KBM-7 (cell line): ENCODE measurements at regions not wholly inside any gene's neighbourhood (a gene's known extent, or its start where the extent isn't known, plus 50 kb on each side); places are given as distances from the start of the nearest gene placed in this dataset.

Source experiments
- DNase-seq: peaks from one replicate; pipeline ENCODE4 v3.0.0-alpha.2; 2015
- in situ Hi-C: fragments of 300-500 bp; cut with MboI; formaldehyde crosslinking; loops from 2 replicates; pipeline ENCODE4 v1.14.3; 2020; ENCODE audit warnings: low sequenced_read_pairs, low pct_unique_long_range_greater_than_20kb, mixed read lengths

DNA sequence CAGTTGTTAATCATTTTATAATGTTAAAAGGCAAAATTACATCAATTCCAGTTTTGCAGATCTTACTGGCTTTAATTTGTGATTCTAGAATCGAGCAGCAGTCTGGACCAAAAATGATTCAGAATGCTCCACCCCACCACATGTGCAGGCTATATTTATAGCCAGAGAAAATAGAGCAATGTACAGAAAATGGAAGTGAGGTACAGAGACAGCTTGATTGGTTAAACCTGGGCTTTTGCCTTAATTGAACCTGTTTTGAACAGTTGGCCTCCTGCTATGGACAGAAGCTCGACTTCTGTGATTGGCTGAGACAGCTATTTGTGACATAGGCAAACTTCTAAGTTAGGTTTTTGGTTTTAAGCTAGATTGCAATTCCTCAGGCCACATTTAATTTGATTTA is 607.4 kb upstream of the MIR17HG start:
- no peak for DNase-seq
- in situ Hi-C loops, result no loop called here

DNA sequence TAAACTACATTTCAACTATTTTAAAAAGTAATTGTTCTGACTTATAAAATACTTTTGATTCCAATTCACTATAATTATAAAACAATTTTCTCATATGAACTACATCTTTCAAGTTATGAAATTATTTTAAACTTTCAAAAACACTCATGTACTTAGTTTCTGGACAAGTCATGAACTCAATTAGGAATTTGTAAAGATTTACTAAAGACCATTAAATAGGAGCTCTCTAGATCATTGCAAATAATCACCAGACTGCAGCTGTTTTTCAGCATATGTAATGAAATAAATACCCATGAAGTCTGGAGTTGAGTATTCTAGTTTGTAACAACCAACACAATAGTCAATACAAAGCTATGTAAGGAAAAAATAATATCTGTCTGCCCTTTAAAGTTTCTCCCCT is 605.1 kb upstream of the MIR17HG start:
- no peak for DNase-seq
- in situ Hi-C loops, result no loop called here

- DNase-seq, result no peak
- in situ Hi-C loops, result no loop called here
These were observed 601.3 kb upstream of the MIR17HG start for GRCh38 chr13:90746230-90746629.

DNA sequence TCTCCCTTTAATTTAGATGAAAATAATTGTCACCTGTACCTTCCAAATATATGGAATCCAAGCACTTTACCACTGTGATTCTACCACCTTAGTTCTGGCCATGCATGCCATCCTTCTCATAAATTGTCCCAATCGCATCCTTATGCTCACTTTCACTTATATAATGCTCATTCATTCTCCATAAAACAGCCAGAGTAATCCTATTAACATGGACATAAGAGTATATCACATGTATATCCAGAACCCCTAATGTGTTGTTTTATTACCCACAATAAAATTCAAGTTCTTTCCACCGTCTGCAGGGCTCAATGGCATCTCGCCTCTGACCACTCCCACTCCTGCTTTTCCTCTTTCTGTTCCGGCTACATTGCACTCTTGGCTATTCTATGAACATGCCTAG is 597.5 kb upstream of the MIR17HG start:
- no peak for DNase-seq
- in situ Hi-C loops, result no loop called here

DNA sequence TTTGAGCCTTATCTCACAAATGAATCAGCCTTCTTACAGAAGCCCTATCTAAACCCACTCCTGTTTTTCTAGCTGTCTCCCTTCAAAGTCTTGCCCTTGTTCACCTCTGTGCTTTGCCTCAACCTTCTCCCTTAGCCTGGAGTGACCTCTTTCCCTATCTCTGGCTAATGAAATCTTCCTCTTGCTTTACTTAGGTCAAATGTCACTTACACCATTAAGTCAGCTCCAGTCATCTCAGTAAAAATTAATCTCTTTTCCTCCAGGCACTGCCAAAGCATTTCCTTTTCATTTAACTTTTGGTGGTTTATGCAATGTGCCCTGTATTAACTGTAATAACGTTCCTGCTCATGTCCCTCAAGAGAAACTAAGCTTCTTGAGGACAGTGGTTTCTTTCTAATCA is 596.5 kb upstream of the MIR17HG start:
- in situ Hi-C loops, result no loop called here
- no peak for DNase-seq

- DNase-seq, result no peak
- in situ Hi-C loops, result no loop called here
These were observed 595.4 kb upstream of the MIR17HG start for GRCh38 chr13:90752070-90752469.

DNA sequence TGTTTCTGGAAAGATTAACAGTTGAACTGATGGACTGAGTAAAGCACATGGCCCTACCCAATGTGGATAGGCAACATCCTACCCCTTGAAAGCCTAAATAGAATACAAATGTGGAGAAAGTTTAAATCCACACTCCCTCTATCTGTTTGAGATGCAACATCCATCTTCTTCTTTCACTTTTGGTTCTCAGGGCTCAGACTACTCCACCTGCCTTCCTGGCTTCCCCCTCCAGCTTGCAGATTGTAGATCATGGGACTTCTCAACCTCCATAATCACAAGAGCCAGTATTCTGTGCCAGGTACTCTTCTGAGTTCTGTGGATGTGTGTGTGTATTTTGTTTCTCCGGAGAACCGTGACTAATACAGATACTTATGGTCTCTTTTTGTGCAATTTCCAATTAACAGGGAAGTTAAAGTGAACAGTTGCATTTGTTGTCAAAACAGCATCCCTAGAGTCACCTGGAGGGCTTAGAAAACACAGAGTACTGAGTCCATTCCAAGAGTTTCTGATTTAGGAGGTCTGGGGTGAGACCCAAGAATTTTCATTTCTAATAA is 590.3 kb upstream of the MIR17HG start:
- no peak for DNase-seq
- in situ Hi-C loops, result no loop called here

GRCh38 chr13:90760639-90761038 is 586.8 kb upstream of the MIR17HG start:
- in situ Hi-C loops, result no loop called here
- no peak for DNase-seq

DNA sequence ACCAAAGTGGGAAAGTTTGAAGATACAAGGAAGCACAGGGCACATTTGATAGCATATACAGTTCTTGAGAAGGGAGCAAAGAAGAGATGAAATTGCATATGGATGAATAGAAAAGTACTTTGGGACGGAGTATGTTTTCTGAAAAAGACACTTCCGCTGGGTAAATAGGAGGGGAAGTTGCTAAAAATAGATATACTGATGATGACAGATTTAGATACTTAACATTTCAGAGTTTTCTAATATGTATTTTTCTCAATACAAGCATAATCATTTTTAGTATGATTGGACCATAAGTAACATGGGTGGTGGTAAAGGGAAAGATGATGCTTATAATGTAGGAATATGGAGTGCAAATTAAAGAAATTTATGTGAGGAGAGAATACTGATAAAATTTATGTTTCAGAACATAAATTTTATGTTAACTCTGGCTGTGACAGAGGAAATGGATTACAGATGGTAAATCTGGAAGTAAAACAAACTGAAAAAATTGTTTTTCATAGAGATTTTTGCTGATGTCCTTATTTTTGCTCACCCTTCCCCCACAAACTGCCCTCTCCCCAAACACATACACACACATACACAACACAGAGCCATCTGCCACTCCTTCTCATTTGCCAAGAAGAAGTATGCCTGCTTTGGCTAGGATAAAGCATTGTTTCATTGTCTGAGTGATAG is 583.9 kb upstream of the MIR17HG start:
- in situ Hi-C loops, result no loop called here
- DNase-seq, result no peak

DNA sequence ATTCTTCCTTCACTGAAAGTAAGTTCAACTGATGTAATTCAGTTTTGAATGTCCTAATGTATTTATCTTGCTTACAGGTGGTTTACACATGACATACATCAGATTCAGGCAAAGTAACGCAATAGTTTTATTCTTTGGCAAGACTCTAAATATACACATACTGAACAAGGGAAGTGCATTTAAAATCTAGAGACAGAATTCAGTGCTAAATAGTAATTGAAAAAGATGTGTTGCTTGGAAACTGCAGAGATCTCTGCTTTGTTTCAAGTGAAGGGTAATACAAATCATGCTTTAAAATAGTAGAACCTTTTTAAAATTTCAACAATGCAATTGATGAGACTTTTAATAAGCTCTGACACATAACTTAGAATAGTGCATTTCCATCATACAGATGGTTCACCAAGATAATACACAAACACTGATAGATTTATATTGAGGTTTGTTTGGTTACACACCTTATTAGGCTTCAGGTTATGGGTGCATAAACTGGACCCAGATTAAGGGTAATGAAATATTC is 581.0 kb upstream of the MIR17HG start:
- in situ Hi-C loops, result no loop called here
- no peak for DNase-seq

- no peak for DNase-seq
- in situ Hi-C loops, result no loop called here
These were observed 579.4 kb upstream of the MIR17HG start for GRCh38 chr13:90768116-90768515.

GRCh38 chr13:90769387-90769786 is 578.1 kb upstream of the MIR17HG start:
- in situ Hi-C loops, result no loop called here
- no peak for DNase-seq

DNA sequence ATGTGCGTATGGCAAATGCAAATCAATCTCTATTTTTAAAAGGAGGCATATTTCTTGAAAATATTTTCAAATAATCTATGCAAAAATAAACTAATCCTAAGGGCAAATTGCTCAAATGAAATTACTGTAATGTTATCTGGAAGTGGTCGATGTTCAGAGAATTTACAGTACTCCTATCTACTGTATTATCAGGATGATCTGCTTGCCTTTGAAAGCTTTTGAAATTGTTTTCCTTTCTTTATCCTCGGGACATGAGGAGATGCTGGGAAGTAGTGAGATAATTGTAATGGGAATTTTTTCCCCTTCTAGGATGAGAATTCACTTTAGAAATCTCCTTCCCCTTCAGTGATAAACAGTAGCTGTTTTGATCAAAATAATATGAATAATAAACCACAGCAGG is 577.2 kb upstream of the MIR17HG start:
- in situ Hi-C loops, result no loop called here
- DNase-seq, result no peak

- in situ Hi-C loops, result no loop called here
- DNase-seq, result no peak
These were observed 573.8 kb upstream of the MIR17HG start for GRCh38 chr13:90773681-90774080.

DNA sequence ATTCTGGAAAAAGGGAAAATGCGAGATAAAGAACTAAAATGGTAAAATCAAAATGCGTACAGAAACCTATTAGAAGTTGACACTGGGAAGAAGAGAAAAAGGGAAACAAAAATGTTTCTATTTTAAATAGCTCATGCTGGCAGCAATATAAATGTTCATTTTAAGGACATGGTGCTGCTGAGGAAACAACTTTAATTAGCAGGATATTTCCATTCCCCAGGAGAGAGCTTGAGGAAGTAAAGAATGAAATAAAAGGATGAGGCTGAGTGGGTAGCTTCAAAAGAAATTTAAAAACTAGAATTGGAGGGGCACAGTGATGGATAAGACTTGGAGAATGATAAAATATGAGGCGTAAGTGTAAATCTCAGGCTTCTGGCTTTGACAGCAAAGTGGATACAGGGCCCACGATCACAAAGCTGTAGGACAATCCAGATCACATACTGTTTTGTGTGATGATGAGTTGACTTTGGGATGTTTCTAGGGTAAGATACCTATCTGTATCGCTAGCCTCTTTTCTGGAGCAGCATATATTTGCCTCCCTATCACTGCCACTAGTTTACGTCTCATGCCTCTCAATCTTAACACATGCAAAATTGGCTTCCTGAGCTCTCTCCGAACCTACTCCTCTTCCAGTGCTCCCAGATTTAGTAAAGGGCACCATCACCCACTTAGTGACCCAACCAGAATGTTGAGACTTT is 571.3 kb upstream of the MIR17HG start:
- no peak for DNase-seq
- in situ Hi-C loops, result no loop called here

GRCh38 chr13:90783273-90783672 is 564.2 kb upstream of the MIR17HG start:
- in situ Hi-C loops, result no loop called here
- DNase-seq, result no peak

GRCh38 chr13:90787007-90787406 is 560.5 kb upstream of the MIR17HG start:
- in situ Hi-C loops, result no loop called here
- DNase-seq, result no peak

DNA sequence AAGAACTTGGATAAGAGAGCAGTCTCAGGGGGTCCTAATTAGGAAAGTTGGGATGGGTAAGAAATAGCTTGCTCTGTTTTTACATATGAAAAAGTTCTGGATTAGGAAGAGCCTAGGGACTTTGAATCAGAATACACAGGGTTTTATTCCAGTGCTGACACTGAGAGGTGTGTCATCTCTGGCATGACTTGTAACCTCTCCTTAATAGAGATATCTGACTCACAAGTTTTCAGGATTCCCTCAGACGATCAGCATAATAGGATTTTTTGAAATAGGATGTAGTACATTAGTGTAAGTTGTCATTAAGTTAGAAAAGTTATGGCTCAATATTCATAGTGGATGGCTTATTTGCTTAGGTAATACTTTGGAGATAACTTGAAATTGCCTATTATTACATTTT is 555.2 kb upstream of the MIR17HG start:
- in situ Hi-C loops, result no loop called here
- no peak for DNase-seq

DNA sequence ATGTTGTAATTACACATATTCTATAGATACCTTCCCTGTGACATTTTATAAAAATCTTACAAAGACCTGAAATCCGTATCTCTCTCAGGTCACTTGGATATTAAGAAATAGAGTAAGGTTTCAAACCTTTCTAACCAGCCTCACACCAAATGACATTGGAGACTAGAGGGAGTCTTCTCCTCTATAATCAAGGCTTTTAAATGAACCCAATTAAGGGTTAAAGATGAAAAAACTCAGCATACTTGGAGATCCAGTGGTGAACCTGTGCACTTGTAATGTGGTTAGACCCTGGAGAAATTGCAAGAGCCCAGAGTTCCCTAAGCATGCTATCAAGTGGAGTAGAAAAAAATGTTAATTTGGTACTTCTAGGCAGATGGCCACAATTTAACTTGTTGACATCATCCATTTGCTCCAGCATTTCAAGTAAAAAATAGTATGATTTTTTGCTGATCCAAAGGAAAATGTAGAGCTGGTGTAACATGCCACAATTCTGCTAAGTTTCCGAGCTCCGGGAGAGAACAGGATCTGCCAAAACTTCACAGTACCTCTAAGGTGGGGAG is 554.1 kb upstream of the MIR17HG start:
- in situ Hi-C loops, result no loop called here
- no peak for DNase-seq

DNA sequence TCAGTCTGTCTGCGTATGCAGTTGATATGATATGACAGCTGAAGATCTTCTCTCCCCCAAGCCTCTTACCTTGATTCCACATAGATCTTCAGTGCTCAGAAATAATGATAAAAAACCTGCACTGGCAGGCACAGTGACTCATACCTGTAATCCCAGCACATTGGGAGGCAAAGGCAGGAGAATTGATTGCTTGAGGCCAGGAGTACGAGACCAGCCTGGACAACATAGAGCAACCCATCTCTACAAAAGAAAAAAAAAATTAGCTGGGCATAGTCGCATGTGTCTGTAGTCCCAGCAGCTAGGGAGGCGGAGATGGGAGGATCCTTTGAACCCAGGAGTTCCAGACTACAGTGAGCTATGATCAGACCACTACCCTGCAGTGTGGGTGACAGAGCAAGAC is 551.0 kb upstream of the MIR17HG start:
- in situ Hi-C loops, result no loop called here
- DNase-seq, result no peak
